ENCODE measurements at regions not wholly inside any gene's neighbourhood (a gene's known extent, or its start where the extent isn't known, plus 50 kb on each side); places are given as distances from the start of the nearest gene placed in this dataset.

GRCh38 chr6:80480421-80481157 is 374.1 kb downstream of the BCKDHB start:
- H3K4me3 Mint-ChIP-seq = no peak overlapping the region
- CTCF ChIA-PET = no interaction called here

GRCh38 chr6:80478030-80478429 is 371.6 kb downstream of the BCKDHB start:
- no peaks in the 10 kb centered on the region for H3K36me3 Mint-ChIP-seq
- no peak overlapping the region for H3K27ac Mint-ChIP-seq
- H3K27me3 Mint-ChIP-seq = peaks cover 3% of the 10 kb centered on the region
- H3K9me3 Mint-ChIP-seq (ENCODE audit: low read depth) = no peaks in the 10 kb centered on the region
- no peak overlapping the region for H3K4me3 Mint-ChIP-seq
- CTCF ChIA-PET = no interaction called here
- DNase-seq = no peak
- ATAC-seq = no peak
- H3K4me1 Mint-ChIP-seq = no peaks in the 10 kb centered on the region

More at GRCh38 chr6:80480421-80481157, 374.1 kb downstream of the BCKDHB start:
- Mint-ChIP-seq H3K27me3 (peaks cover 3% of the 10 kb centered on the region), H3K27ac (no peak overlapping the region), H3K36me3 (no peaks in the 10 kb centered on the region), H3K4me1 (no peaks in the 10 kb centered on the region), H3K9me3 (ENCODE audit: low read depth) (no peaks in the 10 kb centered on the region)
- ATAC-seq = no peak
- no peak for DNase-seq

- DNase-seq = no peak
- H3K27ac Mint-ChIP-seq = no peak overlapping the region
- CTCF ChIA-PET = no interaction called here
Observed at GRCh38 chr6:80477591-80477990, 371.1 kb downstream of the BCKDHB start.

GRCh38 chr6:80472271-80472670 is 365.8 kb downstream of the BCKDHB start:
- no peak overlapping the region for H3K4me3 Mint-ChIP-seq
- no peak overlapping the region for H3K27ac Mint-ChIP-seq
- H3K36me3 Mint-ChIP-seq = no peaks in the 10 kb centered on the region
- H3K4me1 Mint-ChIP-seq = no peaks in the 10 kb centered on the region
- ATAC-seq (no peak), DNase-seq (no peak)
- CTCF ChIA-PET = no interaction called here
- peaks cover 5% of the 10 kb centered on the region for H3K27me3 Mint-ChIP-seq
- H3K9me3 Mint-ChIP-seq (ENCODE audit: low read depth) = no peaks in the 10 kb centered on the region

More at GRCh38 chr6:80477591-80477990, 371.1 kb downstream of the BCKDHB start:
- no peaks in the 10 kb centered on the region for H3K9me3 Mint-ChIP-seq (ENCODE audit: low read depth)
- peaks cover 5% of the 10 kb centered on the region for H3K27me3 Mint-ChIP-seq
- no peaks in the 10 kb centered on the region for H3K4me1 Mint-ChIP-seq
- H3K36me3 Mint-ChIP-seq = no peaks in the 10 kb centered on the region
- H3K4me3 Mint-ChIP-seq = no peak overlapping the region
- ATAC-seq = no peak

GRCh38 chr6:80469977-80470376 is 363.5 kb downstream of the BCKDHB start:
- ATAC-seq (no peak), DNase-seq (no peak)
- H3K27me3 Mint-ChIP-seq = peaks cover 2% of the 10 kb centered on the region
- CTCF ChIA-PET = no interaction called here
- no peaks in the 10 kb centered on the region for H3K9me3 Mint-ChIP-seq (ENCODE audit: low read depth)
- no peak overlapping the region for H3K4me3 Mint-ChIP-seq
- H3K27ac Mint-ChIP-seq = no peak overlapping the region
- H3K36me3 Mint-ChIP-seq = no peaks in the 10 kb centered on the region
- H3K4me1 Mint-ChIP-seq = no peaks in the 10 kb centered on the region

GRCh38 chr6:80468398-80468797 is 361.9 kb downstream of the BCKDHB start:
- no peaks in the 10 kb centered on the region for H3K36me3 Mint-ChIP-seq
- CTCF ChIA-PET = no interaction called here
- H3K4me3 Mint-ChIP-seq = no peak overlapping the region
- H3K4me1 Mint-ChIP-seq = no peaks in the 10 kb centered on the region
- peaks cover 2% of the 10 kb centered on the region for H3K27me3 Mint-ChIP-seq
- no peak for DNase-seq
- no peak overlapping the region for H3K27ac Mint-ChIP-seq
- no peak for ATAC-seq
- no peaks in the 10 kb centered on the region for H3K9me3 Mint-ChIP-seq (ENCODE audit: low read depth)

GRCh38 chr6:80467408-80467807 is 360.9 kb downstream of the BCKDHB start:
- no peak overlapping the region for H3K27ac Mint-ChIP-seq
- no peak for DNase-seq
- H3K4me3 Mint-ChIP-seq = no peak overlapping the region
- no peaks in the 10 kb centered on the region for H3K36me3 Mint-ChIP-seq
- no peak for ATAC-seq
- CTCF ChIA-PET = no interaction called here
- H3K27me3 Mint-ChIP-seq = no peaks in the 10 kb centered on the region
- no peaks in the 10 kb centered on the region for H3K9me3 Mint-ChIP-seq (ENCODE audit: low read depth)
- no peaks in the 10 kb centered on the region for H3K4me1 Mint-ChIP-seq

GRCh38 chr6:80466981-80467380 is 360.5 kb downstream of the BCKDHB start:
- Mint-ChIP-seq H3K4me3 (no peak overlapping the region), H3K9me3 (ENCODE audit: low read depth) (no peaks in the 10 kb centered on the region), H3K4me1 (no peaks in the 10 kb centered on the region), H3K27ac (no peak overlapping the region), H3K27me3 (no peaks in the 10 kb centered on the region), H3K36me3 (no peaks in the 10 kb centered on the region)
- no peak for ATAC-seq
- CTCF ChIA-PET = no interaction called here
- no peak for DNase-seq

GRCh38 chr6:80465513-80465912 is 359.0 kb downstream of the BCKDHB start:
- CTCF ChIA-PET = no interaction called here
- no peaks in the 10 kb centered on the region for H3K36me3 Mint-ChIP-seq
- ATAC-seq (no peak), DNase-seq (no peak)
- H3K27ac Mint-ChIP-seq = no peak overlapping the region
- no peaks in the 10 kb centered on the region for H3K27me3 Mint-ChIP-seq
- H3K4me1 Mint-ChIP-seq = no peaks in the 10 kb centered on the region
- H3K9me3 Mint-ChIP-seq (ENCODE audit: low read depth) = no peaks in the 10 kb centered on the region
- H3K4me3 Mint-ChIP-seq = no peak overlapping the region

DNA sequence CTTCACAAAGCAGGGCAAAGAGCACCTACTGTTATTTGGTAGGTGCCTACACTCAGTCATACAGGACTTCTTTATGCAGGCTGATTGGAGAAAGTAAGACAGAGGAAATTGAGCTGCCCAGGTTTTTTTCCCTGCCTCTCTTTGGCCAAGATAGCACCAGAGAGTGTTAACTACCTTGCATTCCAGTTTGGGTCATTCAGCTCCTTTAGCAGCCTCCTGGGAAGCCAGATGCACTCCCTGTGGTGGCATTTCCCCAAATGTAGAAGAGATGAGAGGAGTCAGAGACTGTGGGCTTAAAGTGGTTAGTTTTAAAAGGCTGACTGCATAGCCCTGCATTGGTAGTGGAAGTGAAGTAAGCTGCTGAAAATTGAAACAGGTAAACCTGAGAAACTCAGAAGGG is 358.4 kb downstream of the BCKDHB start:
- no peak for ATAC-seq
- H3K27me3 Mint-ChIP-seq = no peaks in the 10 kb centered on the region
- H3K4me1 Mint-ChIP-seq = no peaks in the 10 kb centered on the region
- H3K36me3 Mint-ChIP-seq = no peaks in the 10 kb centered on the region
- CTCF ChIA-PET = no interaction called here
- H3K9me3 Mint-ChIP-seq (ENCODE audit: low read depth) = no peaks in the 10 kb centered on the region
- H3K4me3 Mint-ChIP-seq = no peak overlapping the region
- no peak overlapping the region for H3K27ac Mint-ChIP-seq
- DNase-seq = no peak

DNA sequence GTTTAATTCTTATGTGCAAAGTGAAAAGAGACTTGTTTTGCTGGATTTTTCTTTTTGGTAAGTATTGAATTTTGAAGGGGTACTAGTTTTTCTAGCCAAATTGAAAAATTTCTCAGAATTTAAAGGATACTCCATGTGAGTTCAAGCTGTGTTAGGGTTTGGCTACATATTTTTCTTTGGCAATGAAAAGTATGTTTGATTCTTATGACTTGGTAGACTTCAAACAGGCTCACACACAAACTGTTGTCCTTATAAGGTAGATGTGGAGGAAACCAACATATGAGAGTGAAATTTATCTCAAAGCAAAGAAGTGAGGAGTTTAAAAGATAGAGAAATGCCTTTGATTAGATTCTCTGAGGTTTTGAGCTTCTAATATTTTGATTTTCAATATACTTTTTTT is 356.7 kb downstream of the BCKDHB start:
- H3K27ac Mint-ChIP-seq = no peak overlapping the region
- CTCF ChIA-PET = no interaction called here
- no peak for ATAC-seq
- H3K36me3 Mint-ChIP-seq = no peaks in the 10 kb centered on the region
- no peaks in the 10 kb centered on the region for H3K27me3 Mint-ChIP-seq
- no peaks in the 10 kb centered on the region for H3K4me1 Mint-ChIP-seq
- no peak for DNase-seq
- no peaks in the 10 kb centered on the region for H3K9me3 Mint-ChIP-seq (ENCODE audit: low read depth)
- no peak overlapping the region for H3K4me3 Mint-ChIP-seq

- Mint-ChIP-seq H3K9me3 (ENCODE audit: low read depth) (no peaks in the 10 kb centered on the region), H3K27ac (no peak overlapping the region), H3K4me3 (no peak overlapping the region), H3K4me1 (no peaks in the 10 kb centered on the region), H3K36me3 (no peaks in the 10 kb centered on the region), H3K27me3 (no peaks in the 10 kb centered on the region)
- DNase-seq (no peak), ATAC-seq (no peak)
- CTCF ChIA-PET = no interaction called here
Observed at GRCh38 chr6:80460257-80460865, 353.9 kb downstream of the BCKDHB start.

DNA sequence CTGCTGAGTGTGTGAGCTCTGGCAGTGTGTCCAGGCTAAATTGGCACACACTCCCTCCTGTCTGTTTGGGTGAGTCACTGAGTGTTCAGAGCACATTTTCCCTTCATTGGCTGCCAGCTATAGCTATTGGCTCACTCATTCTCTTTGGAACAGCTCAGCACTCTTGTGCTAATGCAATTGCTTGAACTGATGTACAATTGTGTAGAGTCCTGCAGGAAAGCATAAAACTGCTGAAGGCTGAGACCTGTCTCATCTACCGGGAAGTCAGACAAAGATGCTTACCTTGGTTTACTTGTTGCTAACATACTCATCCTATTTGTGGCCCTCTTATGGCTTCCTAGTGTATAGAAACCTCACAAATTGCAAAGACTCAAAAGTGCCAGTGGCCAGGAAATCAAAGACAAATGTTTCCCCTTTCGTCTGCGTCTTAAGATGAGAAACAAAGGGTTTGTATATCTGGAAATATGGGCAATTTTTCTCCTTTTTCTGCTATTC is 351.0 kb downstream of the BCKDHB start:
- no peak overlapping the region for H3K4me3 Mint-ChIP-seq
- H3K27me3 Mint-ChIP-seq = no peaks in the 10 kb centered on the region
- no peaks in the 10 kb centered on the region for H3K36me3 Mint-ChIP-seq
- peaks cover 11% of the 10 kb centered on the region for H3K4me1 Mint-ChIP-seq
- no peak overlapping the region for H3K27ac Mint-ChIP-seq
- DNase-seq (no peak), ATAC-seq (no peak)
- H3K9me3 Mint-ChIP-seq (ENCODE audit: low read depth) = no peaks in the 10 kb centered on the region
- CTCF ChIA-PET = no interaction called here

DNA sequence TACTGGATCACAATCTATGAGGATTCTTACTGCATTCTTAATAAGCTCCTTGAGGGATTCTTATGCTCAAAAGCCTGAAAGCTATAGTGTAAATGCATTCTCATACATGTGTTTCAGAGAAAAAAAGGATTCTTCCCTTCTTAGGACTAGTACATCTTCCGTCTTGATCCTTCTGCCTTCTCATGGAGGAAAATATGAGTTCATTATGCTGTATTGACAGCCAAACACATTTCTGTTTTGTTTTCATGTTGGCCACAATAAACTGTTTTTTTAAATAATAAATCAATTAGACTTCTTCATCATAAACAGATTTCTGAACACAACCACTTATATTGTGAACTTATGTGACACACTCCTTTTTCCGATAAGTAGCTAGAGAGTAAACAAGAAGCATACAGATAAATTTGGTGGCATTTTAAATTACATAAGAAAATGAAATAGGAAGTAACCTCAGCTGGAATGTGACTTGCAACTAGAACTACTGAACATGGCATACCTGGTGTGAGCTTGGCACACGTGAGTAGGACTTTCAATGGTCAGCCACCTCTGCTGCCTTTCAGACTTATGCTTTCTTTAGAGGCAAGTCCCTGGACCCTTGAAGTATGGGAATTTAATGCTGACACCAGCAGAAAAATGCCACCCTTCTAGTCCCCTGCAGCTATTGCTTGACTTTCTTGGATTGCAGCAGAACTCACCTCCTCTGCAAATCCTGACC is 350.4 kb downstream of the BCKDHB start:
- H3K4me3 Mint-ChIP-seq = no peak overlapping the region
- peaks cover 11% of the 10 kb centered on the region for H3K4me1 Mint-ChIP-seq
- CTCF ChIA-PET = no interaction called here
- H3K36me3 Mint-ChIP-seq = no peaks in the 10 kb centered on the region
- no peak overlapping the region for H3K27ac Mint-ChIP-seq
- H3K27me3 Mint-ChIP-seq = no peaks in the 10 kb centered on the region
- DNase-seq = no peak
- no peaks in the 10 kb centered on the region for H3K9me3 Mint-ChIP-seq (ENCODE audit: low read depth)
- ATAC-seq = no peak

All from activated CD8-positive, alpha-beta memory T cell treated with anti-CD3 and anti-CD28 coated beads, Interleukin-2, amount 10 ng/mL, durations not matched to agents 7 days and 5 days (primary cell).